GM12878 (cell line): ENCODE measurements at regions not wholly inside any gene's neighbourhood (a gene's known extent, or its start where the extent isn't known, plus 50 kb on each side); places are given as distances from the start of the nearest gene placed in this dataset.

Experiments
- ESRRA ChIP-seq: IDR thresholded peaks from 2 replicates; pipeline ENCODE4 v1.6.1; 2012; ENCODE audit warnings: mild to moderate bottlenecking, low read length, improper control_type of control experiment
- IRF4 ChIP-seq: IDR thresholded peaks from 2 replicates; pipeline ENCODE4 v1.6.1; 2011; ENCODE audit warnings: low read depth, low read length
- POLR2AphosphoS5 ChIP-seq: IDR thresholded peaks from 2 replicates; pipeline ENCODE4 v1.6.1; 2011; ENCODE audit warnings: mild to moderate bottlenecking, low read length, inconsistent platforms
- RCOR1 ChIP-seq: conservative IDR thresholded peaks from 2 replicates; pipeline ENCODE4 v1.6.1; 2012; ENCODE audit warnings: low read depth, low read length, improper control_type of control experiment
- RELA ChIP-seq: fragments of 450-650 bp; IDR thresholded peaks from 2 replicates; pipeline ENCODE4 v1.8.0; 2014; ENCODE audit warnings: borderline replicate concordance; ENCODE audit not compliant: partially characterized antibody
- SPI1 ChIP-seq: IDR thresholded peaks from 2 replicates; pipeline ENCODE4 v1.6.1; 2011; ENCODE audit warnings: low read depth, mild to moderate bottlenecking, low read length, moderate library complexity, borderline replicate concordance; ENCODE audit not compliant: insufficient read depth
- ZNF207 ChIP-seq: fragments of 450-650 bp; IDR thresholded peaks from 2 replicates; pipeline ENCODE4 v1.6.1; 2014; ENCODE audit warnings: antibody characterized with exemption, mild to moderate bottlenecking, borderline replicate concordance

DNA sequence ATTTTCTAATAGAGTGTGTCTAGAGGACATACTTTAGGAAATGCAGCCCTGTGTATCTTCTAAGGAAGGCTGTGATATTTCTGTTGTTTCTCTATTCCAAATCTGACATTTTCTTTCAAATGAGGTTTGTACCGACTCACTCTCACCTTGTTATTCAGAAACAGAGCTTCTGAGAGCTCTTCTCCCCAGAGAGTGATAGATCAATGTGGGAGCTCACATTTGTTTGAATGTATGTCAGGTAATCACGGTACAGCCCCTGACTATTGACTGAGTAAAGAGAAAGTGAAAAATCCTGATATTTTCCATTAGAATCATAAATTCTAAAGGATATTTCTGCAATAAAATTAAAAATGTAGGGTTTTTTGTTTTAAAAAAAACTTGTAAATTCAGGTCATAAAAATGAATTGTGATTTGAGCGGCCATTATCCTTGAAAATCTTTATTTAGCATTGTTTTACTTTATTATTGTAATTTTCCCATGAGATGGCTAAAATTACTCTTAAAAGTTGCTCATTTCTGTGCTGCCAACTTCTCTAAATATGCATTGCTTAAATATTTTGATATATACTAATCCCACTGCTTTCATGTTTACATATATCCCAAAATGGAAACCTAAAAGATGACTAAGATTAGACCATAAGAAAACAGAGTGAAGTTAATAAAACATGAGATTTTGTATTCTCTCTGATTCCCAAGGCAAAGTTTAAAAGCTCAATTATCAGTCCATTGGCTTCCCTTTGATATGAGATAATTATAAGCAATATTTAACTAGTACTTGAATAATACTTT is 1226.8 kb upstream of the CITED2 start:
- TF ChIP-seq RCOR1: no peak
- TF ChIP-seq POLR2AphosphoS5: no peak
- no peak for TF ChIP-seq IRF4
- TF ChIP-seq ZNF207: no peak
- TF ChIP-seq ESRRA: no peak
- no peak for TF ChIP-seq RELA
- no peak for TF ChIP-seq SPI1
